HG03354 (cell line): ENCODE measurements at regions not wholly inside any gene's neighbourhood (a gene's known extent, or its start where the extent isn't known, plus 50 kb on each side); places are given as distances from the start of the nearest gene placed in this dataset.

Experiments
- ATAC-seq: cut with Tn5 transposase; IDR thresholded peaks from one replicate; pipeline ENCODE4 v1.9.1; 2021; ENCODE audit warnings: mild to moderate bottlenecking; ENCODE audit not compliant: unreplicated experiment, poor library complexity, severe bottlenecking

- ATAC-seq: no peak
Measured at GRCh38 chr12:93252221-93252620, 125.5 kb upstream of the NUDT4 start.

DNA sequence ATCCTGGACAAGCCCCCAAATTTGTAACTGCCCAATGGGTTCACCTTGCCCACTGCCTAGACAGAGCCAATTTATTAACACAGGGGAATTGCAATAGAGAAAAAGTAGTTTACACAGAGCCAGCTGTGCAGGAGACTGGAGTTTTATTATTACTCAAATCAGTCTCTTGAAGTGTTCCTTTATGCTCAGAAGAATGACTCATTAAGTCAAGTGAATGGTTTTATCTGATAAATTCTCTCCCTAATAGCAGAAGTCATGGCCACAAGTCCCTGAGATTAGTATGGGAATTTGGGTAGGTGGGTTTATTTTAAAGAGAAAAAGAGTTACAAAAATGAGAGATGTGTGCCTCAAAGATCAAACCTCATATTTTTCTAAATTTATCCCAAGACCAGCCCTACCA is 122.8 kb upstream of the NUDT4 start:
- ATAC-seq: no peak

- ATAC-seq: no peak
Measured at GRCh38 chr12:93256256-93256969, 121.3 kb upstream of the NUDT4 start.

GRCh38 chr12:93261505-93262094 is 116.1 kb upstream of the NUDT4 start:
- ATAC-seq: no peak

DNA sequence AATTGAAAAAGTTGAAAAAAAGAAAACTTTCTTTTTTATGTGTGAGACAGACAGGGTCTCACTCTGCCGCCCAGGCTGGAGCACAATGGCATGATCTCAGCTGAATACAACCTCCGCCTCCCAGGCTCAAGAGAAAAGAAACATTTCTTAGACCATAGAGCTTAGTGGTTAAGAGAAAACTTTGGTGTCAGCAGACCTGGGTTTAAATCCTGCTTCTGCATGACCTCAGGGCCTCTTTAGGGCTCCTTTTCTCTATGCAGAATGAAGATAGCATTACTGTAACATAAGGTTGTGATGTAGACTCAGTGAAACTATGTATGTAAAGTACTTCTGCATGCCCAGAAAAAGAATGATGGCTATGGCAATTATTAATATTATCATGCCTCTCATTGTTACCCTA is 104.7 kb upstream of the NUDT4 start:
- ATAC-seq: no peak

- ATAC-seq: no peak
Measured at GRCh38 chr12:93273834-93274564, 103.7 kb upstream of the NUDT4 start.

GRCh38 chr12:93274937-93275336 is 102.8 kb upstream of the NUDT4 start:
- ATAC-seq: no peak

GRCh38 chr12:93275589-93275988 is 102.1 kb upstream of the NUDT4 start:
- no peak for ATAC-seq

DNA sequence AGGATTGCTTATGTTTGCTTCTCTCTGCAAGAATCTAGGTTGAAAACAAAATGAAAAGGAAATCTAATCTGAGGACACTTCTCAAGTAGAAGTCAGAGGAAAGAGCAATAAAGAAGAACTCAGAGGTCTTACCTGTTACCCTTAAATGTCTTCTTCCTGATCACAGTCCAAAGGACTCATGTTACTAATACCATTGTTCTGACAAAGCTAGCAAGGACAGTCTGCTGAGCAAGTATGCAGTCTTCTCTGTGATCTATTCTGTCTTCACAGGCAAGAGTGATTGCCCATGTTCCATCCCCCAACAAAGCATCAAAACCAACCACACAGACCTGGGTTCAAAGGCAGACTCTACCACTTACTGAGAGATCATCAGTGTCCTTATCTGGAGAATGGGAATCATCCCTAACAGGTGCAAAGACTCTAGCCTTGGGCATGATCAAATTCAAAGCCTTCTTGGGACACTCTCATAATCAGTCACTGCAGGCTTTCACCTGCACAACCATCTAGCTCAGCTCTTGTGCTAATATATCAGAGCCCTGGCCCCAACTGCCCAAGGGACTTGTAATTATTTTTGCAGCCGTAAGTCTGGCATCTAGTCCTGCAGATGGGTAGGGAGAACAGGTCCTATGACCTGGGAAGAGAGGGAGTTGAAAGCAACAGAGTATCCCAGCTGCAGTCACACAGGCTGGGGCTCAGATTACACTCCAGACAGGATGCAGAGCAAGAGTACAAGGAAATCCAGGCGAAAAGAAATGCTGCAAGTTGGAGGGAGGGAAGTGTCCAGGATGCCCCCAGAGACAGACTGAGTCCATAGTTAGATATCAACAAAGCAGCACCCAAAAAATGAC is 97.9 kb upstream of the NUDT4 start:
- ATAC-seq: no peak

- no peak for ATAC-seq
Measured at GRCh38 chr12:93287149-93287548, 90.6 kb upstream of the NUDT4 start.

DNA sequence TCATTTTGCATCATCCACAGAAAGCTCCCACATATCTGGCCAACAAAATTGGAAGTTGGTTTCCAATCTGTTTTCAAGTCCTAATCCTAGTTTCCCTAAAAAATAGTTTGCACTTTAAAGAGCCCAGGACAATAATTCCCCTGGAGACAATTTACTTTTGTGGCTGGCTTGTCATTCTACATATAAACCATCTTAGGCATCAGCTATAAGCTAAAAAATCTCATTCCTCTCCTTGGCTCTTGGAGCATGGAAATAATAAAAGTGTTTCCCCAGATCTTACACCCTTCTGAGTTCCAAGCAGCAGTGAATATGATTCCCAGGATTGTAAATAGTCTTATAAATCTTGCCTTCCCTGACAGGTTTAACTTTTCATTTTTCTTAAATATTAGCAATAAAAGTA is 89.1 kb upstream of the NUDT4 start:
- ATAC-seq: no peak

DNA sequence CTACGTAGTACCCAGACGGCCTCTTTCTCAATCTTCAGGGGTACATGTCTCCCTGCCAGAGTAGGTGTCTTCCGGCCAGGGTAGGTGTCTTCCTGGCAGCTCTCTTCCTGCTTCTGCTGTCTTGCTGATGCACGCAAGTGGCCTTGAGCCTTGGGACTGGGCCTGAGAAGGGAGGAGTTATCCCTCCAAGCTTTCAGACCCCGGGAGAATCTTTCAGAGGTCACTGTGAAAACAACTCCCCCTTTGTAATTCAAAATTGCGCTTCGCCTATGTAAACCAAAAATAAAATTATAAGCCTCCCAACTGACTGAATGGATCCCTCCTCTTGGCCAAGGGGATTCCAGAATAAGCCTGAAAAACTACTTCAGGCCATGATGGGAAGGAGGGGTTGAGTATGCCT is 87.3 kb upstream of the NUDT4 start:
- ATAC-seq: no peak

- no peak for ATAC-seq
Measured at GRCh38 chr12:93292213-93292612, 85.5 kb upstream of the NUDT4 start.

GRCh38 chr12:93292731-93293566 is 84.8 kb upstream of the NUDT4 start:
- no peak for ATAC-seq

- ATAC-seq: peak; percentile 83
Measured at GRCh38 chr12:93297032-93297431, 80.7 kb upstream of the NUDT4 start.

GRCh38 chr12:93297536-93297935 is 80.2 kb upstream of the NUDT4 start:
- ATAC-seq: peak; percentile 7

- no peak for ATAC-seq
Measured at GRCh38 chr12:93299262-93299846, 78.4 kb upstream of the NUDT4 start.

DNA sequence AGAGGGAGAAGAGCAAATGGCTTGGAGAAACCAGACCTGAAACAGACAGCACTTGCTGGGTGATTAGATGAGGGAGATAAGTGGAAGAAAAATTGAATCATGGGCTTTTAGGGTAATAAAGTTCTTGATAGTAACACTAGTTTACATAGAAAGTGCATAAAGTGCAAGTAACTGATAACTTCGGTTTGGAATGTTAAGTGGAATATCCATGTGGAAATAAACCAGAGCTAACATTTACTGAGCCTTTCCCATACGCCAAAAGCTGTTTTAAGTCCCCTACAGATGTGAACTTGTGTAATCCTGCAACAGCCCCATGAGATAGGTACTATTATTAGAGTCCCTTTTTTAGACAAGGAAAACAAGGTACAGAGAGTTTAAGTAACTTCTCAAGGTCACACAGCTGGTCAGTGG is 77.1 kb upstream of the NUDT4 start:
- ATAC-seq: no peak
